MM.1S (cell line): ENCODE measurements at regions not wholly inside any gene's neighbourhood (a gene's known extent, or its start where the extent isn't known, plus 50 kb on each side); places are given as distances from the start of the nearest gene placed in this dataset.
A peak's percentile ranks its signal among the peaks of the same experiment; 100 is the strongest.

Experiments
- DNase-seq: peaks from one replicate; pipeline ENCODE4 v3.0.0-alpha.2; 2015
- H2AFZ ChIP-seq: fragments of 300-600 bp; sonication (generic); 2 replicates; pipeline ENCODE4 v1.6.0; 2016; ENCODE audit warnings: antibody characterized with exemption, low read length
- H3F3A ChIP-seq: fragments of 300-600 bp; sonication (generic); 2 replicates; pipeline ENCODE4 v1.6.1; 2016; ENCODE audit warnings: mild to moderate bottlenecking, antibody characterized with exemption, low read length, moderate library complexity, mixed read lengths; ENCODE audit not compliant: insufficient read depth
- H3K27ac ChIP-seq: fragments of 300-600 bp; sonication (generic); 2 replicates; pipeline ENCODE4 v1.5.1; 2016; ENCODE audit warnings: mild to moderate bottlenecking, low read length
- H3K27me3 ChIP-seq: fragments of 300-600 bp; sonication (generic); replicated peaks from 2 replicates; pipeline ENCODE4 v1.6.0; 2016; ENCODE audit warnings: low read length; ENCODE audit not compliant: insufficient read depth
- H3K36me3 ChIP-seq: fragments of 300-600 bp; sonication (generic); replicated peaks from 2 replicates; pipeline ENCODE4 v1.6.1; 2016; ENCODE audit warnings: mild to moderate bottlenecking, low read length, mixed read lengths; ENCODE audit not compliant: insufficient read depth
- H3K4me1 ChIP-seq: fragments of 300-600 bp; sonication (generic); 2 replicates; pipeline ENCODE4 v1.6.1; 2016; ENCODE audit warnings: low read length, mixed read lengths
- H3K4me2 ChIP-seq: fragments of 300-600 bp; sonication (generic); 2 replicates; pipeline ENCODE4 v1.6.0; 2016; ENCODE audit warnings: low read depth, low read length
- H3K4me3 ChIP-seq: fragments of 300-600 bp; sonication (generic); 2 replicates; pipeline ENCODE4 v1.5.1; 2016; ENCODE audit warnings: low read length, mixed read lengths
- H3K79me2 ChIP-seq: fragments of 300-600 bp; sonication (generic); 2 replicates; pipeline ENCODE4 v1.6.1; 2016; ENCODE audit warnings: mixed run types, low read length, mixed read lengths
- H3K9ac ChIP-seq: fragments of 300-600 bp; sonication (generic); 2 replicates; pipeline ENCODE4 v1.6.1; 2016; ENCODE audit warnings: low read length, mixed read lengths
- H3K9me2 ChIP-seq: fragments of 300-600 bp; sonication (generic); replicated peaks from 2 replicates; pipeline ENCODE4 v1.6.1; 2016; ENCODE audit warnings: mild to moderate bottlenecking, low read length, mixed read lengths; ENCODE audit not compliant: insufficient read depth
- H3K9me3 ChIP-seq: fragments of 300-600 bp; sonication (generic); replicated peaks from 2 replicates; pipeline ENCODE4 v1.6.1; 2016; ENCODE audit warnings: mild to moderate bottlenecking, low read length, mixed read lengths; ENCODE audit not compliant: insufficient read depth
- H4K20me1 ChIP-seq: fragments of 300-600 bp; sonication (generic); 2 replicates; pipeline ENCODE4 v1.6.1; 2016; ENCODE audit warnings: mild to moderate bottlenecking, low read length, moderate library complexity, mixed read lengths; ENCODE audit not compliant: insufficient read depth
- EZH2 ChIP-seq: fragments of 300-600 bp; sonication (generic); optimal IDR thresholded peaks from 2 replicates; pipeline ENCODE3; 2017; ENCODE audit warnings: low read depth, mild to moderate bottlenecking, antibody characterized with exemption, low read length, mixed read lengths
- EZH2phosphoT487 ChIP-seq: fragments of 300-600 bp; sonication (generic); IDR thresholded peaks from 2 replicates; pipeline ENCODE4 v1.6.1; 2018; ENCODE audit warnings: antibody characterized with exemption, low read length
- TF ChIP-seq, protein P1 (sequence below): fragments of 300-600 bp; sonication (generic); IDR thresholded peaks from 2 replicates; pipeline ENCODE4 v1.5.1; 2016; ENCODE audit warnings: antibody characterized with exemption, low read length, mixed read lengths

DNA sequence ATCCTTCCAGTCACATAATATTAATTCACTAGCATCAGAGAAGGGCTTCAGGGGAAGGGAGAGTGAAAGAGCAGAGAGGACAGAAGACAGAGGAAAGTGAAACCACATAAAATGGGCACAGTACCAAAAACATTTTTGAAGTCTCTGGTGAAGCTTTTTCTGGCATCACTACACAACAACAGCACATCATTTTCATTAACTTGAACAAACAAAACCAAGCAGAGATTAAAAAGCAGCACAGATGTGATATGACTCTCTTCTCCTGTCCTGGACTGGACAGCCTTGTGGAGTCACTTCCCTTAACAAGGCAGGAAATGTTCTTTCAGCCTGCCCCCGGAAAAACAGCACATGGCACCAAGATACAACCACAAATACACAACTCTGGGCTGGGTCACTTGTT, 112.0 kb downstream of the TSPAN8 start:
- peak; percentile 43 for DNase-seq
- H3F3A ChIP-seq: no peaks in the 10 kb centered on the region
- no peak overlapping the region for H3K4me3 ChIP-seq

DNA sequence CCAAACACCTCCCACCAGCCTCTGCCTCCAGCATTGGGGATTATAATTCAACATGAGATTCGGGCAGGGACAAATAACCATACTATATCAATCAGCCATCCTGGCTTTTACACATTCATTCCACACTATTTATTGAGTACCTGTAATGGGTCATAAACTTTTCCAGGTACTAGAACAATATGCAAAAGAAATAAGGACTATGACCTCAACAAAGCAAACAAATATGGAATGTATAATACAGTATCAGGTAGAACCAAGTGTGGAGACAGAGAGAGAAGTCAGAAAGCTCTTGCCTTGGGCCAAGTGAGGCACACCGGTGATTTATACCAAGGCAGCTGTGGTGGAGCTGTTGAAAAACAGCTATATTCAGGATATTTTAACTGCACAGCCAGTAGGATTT, 116.3 kb downstream of the TSPAN8 start:
- Histone ChIP-seq H3K9me2 (no peaks in the 10 kb centered on the region), H3K27ac (no peak overlapping the region), H3K9me3 (no peaks in the 10 kb centered on the region), H3K9ac (no peak overlapping the region), H3F3A (no peaks in the 10 kb centered on the region), H3K4me3 (no peak overlapping the region), H4K20me1 (no peaks in the 10 kb centered on the region), H3K79me2 (no peaks in the 10 kb centered on the region), H2AFZ (no peak overlapping the region), H3K4me1 (no peaks in the 10 kb centered on the region), H3K36me3 (no peaks in the 10 kb centered on the region), H3K27me3 (no peaks in the 10 kb centered on the region), H3K4me2 (no peak overlapping the region)
- no peak for TF ChIP-seq EZH2
- TF ChIP-seq, protein P1, sequence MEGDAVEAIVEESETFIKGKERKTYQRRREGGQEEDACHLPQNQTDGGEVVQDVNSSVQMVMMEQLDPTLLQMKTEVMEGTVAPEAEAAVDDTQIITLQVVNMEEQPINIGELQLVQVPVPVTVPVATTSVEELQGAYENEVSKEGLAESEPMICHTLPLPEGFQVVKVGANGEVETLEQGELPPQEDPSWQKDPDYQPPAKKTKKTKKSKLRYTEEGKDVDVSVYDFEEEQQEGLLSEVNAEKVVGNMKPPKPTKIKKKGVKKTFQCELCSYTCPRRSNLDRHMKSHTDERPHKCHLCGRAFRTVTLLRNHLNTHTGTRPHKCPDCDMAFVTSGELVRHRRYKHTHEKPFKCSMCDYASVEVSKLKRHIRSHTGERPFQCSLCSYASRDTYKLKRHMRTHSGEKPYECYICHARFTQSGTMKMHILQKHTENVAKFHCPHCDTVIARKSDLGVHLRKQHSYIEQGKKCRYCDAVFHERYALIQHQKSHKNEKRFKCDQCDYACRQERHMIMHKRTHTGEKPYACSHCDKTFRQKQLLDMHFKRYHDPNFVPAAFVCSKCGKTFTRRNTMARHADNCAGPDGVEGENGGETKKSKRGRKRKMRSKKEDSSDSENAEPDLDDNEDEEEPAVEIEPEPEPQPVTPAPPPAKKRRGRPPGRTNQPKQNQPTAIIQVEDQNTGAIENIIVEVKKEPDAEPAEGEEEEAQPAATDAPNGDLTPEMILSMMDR: no peak
- no peak for TF ChIP-seq EZH2phosphoT487
- no peak for DNase-seq

More for the DNA sequence above, 112.0 kb downstream of the TSPAN8 start:
- Histone ChIP-seq H3K9ac (no peak overlapping the region), H3K27ac (no peak overlapping the region), H3K4me1 (no peaks in the 10 kb centered on the region), H3K79me2 (no peaks in the 10 kb centered on the region), H4K20me1 (no peaks in the 10 kb centered on the region), H3K4me2 (peak overlapping the region; percentile 20; the same call in 1 of the 2 replicates), H3K9me3 (no peaks in the 10 kb centered on the region), H2AFZ (no peak overlapping the region), H3K36me3 (no peaks in the 10 kb centered on the region), H3K27me3 (no peaks in the 10 kb centered on the region), H3K9me2 (no peaks in the 10 kb centered on the region)
- TF ChIP-seq, protein P1: no peak
- no peak for TF ChIP-seq EZH2phosphoT487
- no peak for TF ChIP-seq EZH2

DNA sequence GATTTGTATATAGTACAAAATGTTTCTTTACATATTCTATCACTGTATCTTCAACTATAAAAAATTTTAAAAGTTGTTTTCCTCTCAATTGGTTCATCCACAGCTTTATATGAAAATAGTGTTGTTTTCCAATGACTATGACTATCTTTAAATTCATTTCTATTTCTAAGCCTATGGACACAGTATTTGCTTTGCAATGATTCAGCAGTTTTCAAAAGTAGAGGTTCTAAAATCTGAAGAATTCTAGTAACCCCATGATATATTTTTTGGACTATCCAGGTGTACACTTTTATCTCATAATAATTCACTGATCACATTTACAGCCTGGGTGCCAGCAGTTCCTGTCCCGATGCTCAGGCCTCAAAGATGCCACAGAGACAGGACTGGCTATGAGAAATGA, 118.4 kb upstream of the PTPRR start:
- Histone ChIP-seq H3K9me2 (no peaks in the 10 kb centered on the region), H2AFZ (no peak overlapping the region), H3K36me3 (no peaks in the 10 kb centered on the region), H3K79me2 (no peaks in the 10 kb centered on the region), H3K27ac (no peak overlapping the region), H3F3A (no peaks in the 10 kb centered on the region), H3K4me2 (no peak overlapping the region), H3K9ac (no peak overlapping the region), H3K4me3 (no peak overlapping the region), H3K27me3 (no peaks in the 10 kb centered on the region), H4K20me1 (no peaks in the 10 kb centered on the region), H3K9me3 (no peaks in the 10 kb centered on the region), H3K4me1 (no peaks in the 10 kb centered on the region)
- DNase-seq: no peak
- TF ChIP-seq EZH2phosphoT487: no peak
- TF ChIP-seq, protein P1: no peak
- TF ChIP-seq EZH2: no peak
